ENCODE measurements at regions not wholly inside any gene's neighbourhood (a gene's known extent, or its start where the extent isn't known, plus 50 kb on each side); places are given as distances from the start of the nearest gene placed in this dataset.

DNA sequence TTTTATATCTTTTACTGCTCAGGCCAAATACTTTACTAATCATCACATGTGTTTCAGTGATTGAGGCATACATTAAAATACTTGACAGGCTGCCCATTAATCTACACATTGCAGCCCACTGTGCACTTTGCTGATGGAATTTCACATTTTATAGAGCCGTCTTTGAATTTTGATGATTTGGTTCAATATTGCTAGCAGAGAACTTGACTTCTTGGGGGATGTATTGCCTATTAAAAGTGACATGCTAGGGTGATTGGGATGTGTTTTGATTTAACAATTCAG lies 1291.0 kb upstream of the GYPC start:
- Mint-ChIP-seq H3K4me3 (no peak overlapping the region), H3K27ac (no peak overlapping the region), H3K4me1 (no peaks in the 10 kb centered on the region), H3K9me3 (peaks cover 49% of the 10 kb centered on the region), H3K36me3 (peaks cover 14% of the 10 kb centered on the region), H3K27me3 (ENCODE audit: low read depth) (no peaks in the 10 kb centered on the region)
- ChIA-PET CTCF (no interaction called here), POLR2A (no interaction called here)
- ATAC-seq (no peak), DNase-seq (ENCODE audit: low spot score) (no peak)
- TF ChIP-seq ZNF423 (CRISPR knock-in tag; IDR thresholded peaks at IDR 0.05) = no peak

DNA sequence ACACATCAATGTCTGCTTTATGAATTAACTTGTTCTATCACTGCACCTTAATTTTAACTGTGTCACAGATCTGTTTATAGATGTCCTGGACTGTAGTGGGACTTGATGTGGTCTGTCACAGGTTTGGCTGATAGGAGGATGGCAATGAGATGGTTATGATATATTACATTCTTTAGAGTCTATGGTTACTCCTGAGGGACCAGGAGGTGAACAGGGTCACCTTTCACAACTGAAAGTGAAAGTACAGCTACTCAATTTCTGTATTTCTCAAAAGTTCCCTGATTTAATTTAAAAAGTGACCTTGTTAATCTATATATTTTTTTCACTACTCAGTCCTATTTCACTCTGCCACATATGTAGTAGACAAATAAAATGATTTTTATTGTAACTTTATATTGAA lies 1284.1 kb upstream of the GYPC start:
- CTCF ChIA-PET = no interaction called here
- no peak for DNase-seq (ENCODE audit: low spot score)
- no peaks in the 10 kb centered on the region for H3K27me3 Mint-ChIP-seq (ENCODE audit: low read depth)
- no peaks in the 10 kb centered on the region for H3K4me1 Mint-ChIP-seq
- peaks cover 34% of the 10 kb centered on the region for H3K9me3 Mint-ChIP-seq
- POLR2A ChIA-PET = no interaction called here
- H3K36me3 Mint-ChIP-seq = peaks cover 10% of the 10 kb centered on the region; the same call in 1 of the 2 replicates
- H3K27ac Mint-ChIP-seq = no peak overlapping the region
- H3K4me3 Mint-ChIP-seq = no peak overlapping the region
- no peak for ATAC-seq
- TF ChIP-seq, protein P1, sequence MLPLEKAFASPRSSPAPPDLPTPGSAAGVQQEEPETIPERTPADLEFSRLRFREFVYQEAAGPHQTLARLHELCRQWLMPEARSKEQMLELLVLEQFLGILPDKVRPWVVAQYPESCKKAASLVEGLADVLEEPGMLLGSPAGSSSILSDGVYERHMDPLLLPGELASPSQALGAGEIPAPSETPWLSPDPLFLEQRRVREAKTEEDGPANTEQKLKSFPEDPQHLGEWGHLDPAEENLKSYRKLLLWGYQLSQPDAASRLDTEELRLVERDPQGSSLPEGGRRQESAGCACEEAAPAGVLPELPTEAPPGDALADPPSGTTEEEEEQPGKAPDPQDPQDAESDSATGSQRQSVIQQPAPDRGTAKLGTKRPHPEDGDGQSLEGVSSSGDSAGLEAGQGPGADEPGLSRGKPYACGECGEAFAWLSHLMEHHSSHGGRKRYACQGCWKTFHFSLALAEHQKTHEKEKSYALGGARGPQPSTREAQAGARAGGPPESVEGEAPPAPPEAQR (CRISPR knock-in tag; IDR thresholded peaks at IDR 0.05) = no peak
- TF ChIP-seq ZNF671 (CRISPR knock-in tag; IDR thresholded peaks at IDR 0.05) = no peak
- TF ChIP-seq, protein P2, sequence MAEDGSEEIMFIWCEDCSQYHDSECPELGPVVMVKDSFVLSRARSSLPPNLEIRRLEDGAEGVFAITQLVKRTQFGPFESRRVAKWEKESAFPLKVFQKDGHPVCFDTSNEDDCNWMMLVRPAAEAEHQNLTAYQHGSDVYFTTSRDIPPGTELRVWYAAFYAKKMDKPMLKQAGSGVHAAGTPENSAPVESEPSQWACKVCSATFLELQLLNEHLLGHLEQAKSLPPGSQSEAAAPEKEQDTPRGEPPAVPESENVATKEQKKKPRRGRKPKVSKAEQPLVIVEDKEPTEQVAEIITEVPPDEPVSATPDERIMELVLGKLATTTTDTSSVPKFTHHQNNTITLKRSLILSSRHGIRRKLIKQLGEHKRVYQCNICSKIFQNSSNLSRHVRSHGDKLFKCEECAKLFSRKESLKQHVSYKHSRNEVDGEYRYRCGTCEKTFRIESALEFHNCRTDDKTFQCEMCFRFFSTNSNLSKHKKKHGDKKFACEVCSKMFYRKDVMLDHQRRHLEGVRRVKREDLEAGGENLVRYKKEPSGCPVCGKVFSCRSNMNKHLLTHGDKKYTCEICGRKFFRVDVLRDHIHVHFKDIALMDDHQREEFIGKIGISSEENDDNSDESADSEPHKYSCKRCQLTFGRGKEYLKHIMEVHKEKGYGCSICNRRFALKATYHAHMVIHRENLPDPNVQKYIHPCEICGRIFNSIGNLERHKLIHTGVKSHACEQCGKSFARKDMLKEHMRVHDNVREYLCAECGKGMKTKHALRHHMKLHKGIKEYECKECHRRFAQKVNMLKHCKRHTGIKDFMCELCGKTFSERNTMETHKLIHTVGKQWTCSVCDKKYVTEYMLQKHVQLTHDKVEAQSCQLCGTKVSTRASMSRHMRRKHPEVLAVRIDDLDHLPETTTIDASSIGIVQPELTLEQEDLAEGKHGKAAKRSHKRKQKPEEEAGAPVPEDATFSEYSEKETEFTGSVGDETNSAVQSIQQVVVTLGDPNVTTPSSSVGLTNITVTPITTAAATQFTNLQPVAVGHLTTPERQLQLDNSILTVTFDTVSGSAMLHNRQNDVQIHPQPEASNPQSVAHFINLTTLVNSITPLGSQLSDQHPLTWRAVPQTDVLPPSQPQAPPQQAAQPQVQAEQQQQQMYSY (CRISPR knock-in tag; IDR thresholded peaks at IDR 0.05) = no peak
- TF ChIP-seq, protein P3, sequence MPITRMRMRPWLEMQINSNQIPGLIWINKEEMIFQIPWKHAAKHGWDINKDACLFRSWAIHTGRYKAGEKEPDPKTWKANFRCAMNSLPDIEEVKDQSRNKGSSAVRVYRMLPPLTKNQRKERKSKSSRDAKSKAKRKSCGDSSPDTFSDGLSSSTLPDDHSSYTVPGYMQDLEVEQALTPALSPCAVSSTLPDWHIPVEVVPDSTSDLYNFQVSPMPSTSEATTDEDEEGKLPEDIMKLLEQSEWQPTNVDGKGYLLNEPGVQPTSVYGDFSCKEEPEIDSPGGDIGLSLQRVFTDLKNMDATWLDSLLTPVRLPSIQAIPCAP (CRISPR knock-in tag; IDR thresholded peaks at IDR 0.05) = no peak
- no peak for TF ChIP-seq MXD4 (CRISPR knock-in tag; IDR thresholded peaks at IDR 0.05; ENCODE audit: borderline replicate concordance)
- TF ChIP-seq HMGA2 (CRISPR knock-in tag; IDR thresholded peaks at IDR 0.05) = no peak
- no peak for TF ChIP-seq ZNF263 (CRISPR knock-in tag; IDR thresholded peaks at IDR 0.05; ENCODE audit: low read depth)
- TF ChIP-seq, protein P4, sequence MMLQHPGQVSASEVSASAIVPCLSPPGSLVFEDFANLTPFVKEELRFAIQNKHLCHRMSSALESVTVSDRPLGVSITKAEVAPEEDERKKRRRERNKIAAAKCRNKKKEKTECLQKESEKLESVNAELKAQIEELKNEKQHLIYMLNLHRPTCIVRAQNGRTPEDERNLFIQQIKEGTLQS (CRISPR knock-in tag; conservative IDR thresholded peaks at IDR 0.05) = no peak
- TF ChIP-seq, protein P5, sequence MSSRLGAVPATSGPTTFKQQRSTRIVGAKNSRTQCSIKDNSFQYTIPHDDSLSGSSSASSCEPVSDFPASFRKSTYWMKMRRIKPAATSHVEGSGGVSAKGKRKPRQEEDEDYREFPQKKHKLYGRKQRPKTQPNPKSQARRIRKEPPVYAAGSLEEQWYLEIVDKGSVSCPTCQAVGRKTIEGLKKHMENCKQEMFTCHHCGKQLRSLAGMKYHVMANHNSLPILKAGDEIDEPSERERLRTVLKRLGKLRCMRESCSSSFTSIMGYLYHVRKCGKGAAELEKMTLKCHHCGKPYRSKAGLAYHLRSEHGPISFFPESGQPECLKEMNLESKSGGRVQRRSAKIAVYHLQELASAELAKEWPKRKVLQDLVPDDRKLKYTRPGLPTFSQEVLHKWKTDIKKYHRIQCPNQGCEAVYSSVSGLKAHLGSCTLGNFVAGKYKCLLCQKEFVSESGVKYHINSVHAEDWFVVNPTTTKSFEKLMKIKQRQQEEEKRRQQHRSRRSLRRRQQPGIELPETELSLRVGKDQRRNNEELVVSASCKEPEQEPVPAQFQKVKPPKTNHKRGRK (CRISPR knock-in tag; IDR thresholded peaks at IDR 0.05; ENCODE audit: borderline replicate concordance) = no peak
- TF ChIP-seq, protein P6, sequence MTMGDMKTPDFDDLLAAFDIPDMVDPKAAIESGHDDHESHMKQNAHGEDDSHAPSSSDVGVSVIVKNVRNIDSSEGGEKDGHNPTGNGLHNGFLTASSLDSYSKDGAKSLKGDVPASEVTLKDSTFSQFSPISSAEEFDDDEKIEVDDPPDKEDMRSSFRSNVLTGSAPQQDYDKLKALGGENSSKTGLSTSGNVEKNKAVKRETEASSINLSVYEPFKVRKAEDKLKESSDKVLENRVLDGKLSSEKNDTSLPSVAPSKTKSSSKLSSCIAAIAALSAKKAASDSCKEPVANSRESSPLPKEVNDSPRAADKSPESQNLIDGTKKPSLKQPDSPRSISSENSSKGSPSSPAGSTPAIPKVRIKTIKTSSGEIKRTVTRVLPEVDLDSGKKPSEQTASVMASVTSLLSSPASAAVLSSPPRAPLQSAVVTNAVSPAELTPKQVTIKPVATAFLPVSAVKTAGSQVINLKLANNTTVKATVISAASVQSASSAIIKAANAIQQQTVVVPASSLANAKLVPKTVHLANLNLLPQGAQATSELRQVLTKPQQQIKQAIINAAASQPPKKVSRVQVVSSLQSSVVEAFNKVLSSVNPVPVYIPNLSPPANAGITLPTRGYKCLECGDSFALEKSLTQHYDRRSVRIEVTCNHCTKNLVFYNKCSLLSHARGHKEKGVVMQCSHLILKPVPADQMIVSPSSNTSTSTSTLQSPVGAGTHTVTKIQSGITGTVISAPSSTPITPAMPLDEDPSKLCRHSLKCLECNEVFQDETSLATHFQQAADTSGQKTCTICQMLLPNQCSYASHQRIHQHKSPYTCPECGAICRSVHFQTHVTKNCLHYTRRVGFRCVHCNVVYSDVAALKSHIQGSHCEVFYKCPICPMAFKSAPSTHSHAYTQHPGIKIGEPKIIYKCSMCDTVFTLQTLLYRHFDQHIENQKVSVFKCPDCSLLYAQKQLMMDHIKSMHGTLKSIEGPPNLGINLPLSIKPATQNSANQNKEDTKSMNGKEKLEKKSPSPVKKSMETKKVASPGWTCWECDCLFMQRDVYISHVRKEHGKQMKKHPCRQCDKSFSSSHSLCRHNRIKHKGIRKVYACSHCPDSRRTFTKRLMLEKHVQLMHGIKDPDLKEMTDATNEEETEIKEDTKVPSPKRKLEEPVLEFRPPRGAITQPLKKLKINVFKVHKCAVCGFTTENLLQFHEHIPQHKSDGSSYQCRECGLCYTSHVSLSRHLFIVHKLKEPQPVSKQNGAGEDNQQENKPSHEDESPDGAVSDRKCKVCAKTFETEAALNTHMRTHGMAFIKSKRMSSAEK (CRISPR knock-in tag; IDR thresholded peaks at IDR 0.05; ENCODE audit: borderline replicate concordance) = no peak
- no peak for TF ChIP-seq IRF2 (CRISPR knock-in tag; IDR thresholded peaks at IDR 0.05; ENCODE audit: borderline replicate concordance, low read depth)

Measured in WTC11 (cell line).